ENCODE measurements at regions not wholly inside any gene's neighbourhood (a gene's known extent, or its start where the extent isn't known, plus 50 kb on each side); places are given as distances from the start of the nearest gene placed in this dataset.

DNA sequence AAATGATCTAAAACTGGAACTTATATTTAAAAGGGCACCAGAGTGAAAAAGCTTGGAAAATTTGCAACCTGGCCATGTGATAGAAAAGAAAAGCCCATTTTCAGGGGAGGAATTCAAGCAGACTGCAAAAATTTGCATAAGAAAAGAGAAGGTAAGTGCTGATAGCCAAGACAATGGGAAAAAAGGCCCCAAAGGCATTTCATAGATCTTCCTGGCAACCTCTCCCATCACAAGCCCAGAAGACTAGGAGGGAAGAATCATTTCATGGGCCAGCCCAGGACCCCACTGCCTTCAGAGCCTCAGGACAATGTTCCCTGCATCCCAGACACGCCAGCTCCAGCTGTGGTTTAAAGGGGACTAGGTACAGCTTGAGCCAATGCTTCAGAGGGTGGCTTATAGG lies 887.3 kb upstream of the DIAPH2 start:
- ATAC-seq: no peak
- no peak for DNase-seq (ENCODE audit: low spot score)
- no TSS peak for BruUV-seq (replicated peaks)
- intact Hi-C loops (cut with micrococcal nuclease; ENCODE audit: unreplicated experiment) (no loop called here), in situ Hi-C loops (cut with HindIII; ENCODE audit: extremely low pct_ligation_motif_present, low pct_unique_long_range_greater_than_20kb) (no loop called here)
- ChIA-PET POLR2A (no interaction called here), CTCF (ENCODE audit: low intra/inter-chr PET ratio, low total read pairs) (no interaction called here)
- WGBS (ENCODE audit: low lambda C conversion rate): no CpG with 5 or more reads among the region's 1 CpG
- no peaks in the 10 kb centered on the region for H3K27me3 ChIP-seq (ENCODE audit: control insufficient read depth in 1 of 2, insufficient read depth in 2 of 2, low read length in 2 of 2)
- no peaks in the 10 kb centered on the region for H3K9me3 ChIP-seq (ENCODE audit: low read length)
- no peak overlapping the region for H3K27ac ChIP-seq (ENCODE audit: extremely low read length, insufficient read depth, low read length)
- H3K79me2 ChIP-seq (ENCODE audit: insufficient read depth, low read length): no peaks in the 10 kb centered on the region
- FAIRE-seq: no peak
- no peaks in the 10 kb centered on the region for H3K4me1 ChIP-seq (ENCODE audit: insufficient read depth, low read length)
- H3K36me3 ChIP-seq (replicated peaks in 1 of 2; ENCODE audit: control insufficient read depth in 1 of 2, insufficient read depth in 2 of 2, low read length in 2 of 2): no peaks in the 10 kb centered on the region
- TF ChIP-seq ZNF598 (CRISPR knock-in tag; IDR thresholded peaks at IDR 0.05; ENCODE audit: borderline replicate concordance): no peak
- TF ChIP-seq AGO1 (IDR thresholded peaks at IDR 0.05; ENCODE audit: low read depth, low read length, poor library complexity, severe bottlenecking): no peak
- TF ChIP-seq, protein P1, sequence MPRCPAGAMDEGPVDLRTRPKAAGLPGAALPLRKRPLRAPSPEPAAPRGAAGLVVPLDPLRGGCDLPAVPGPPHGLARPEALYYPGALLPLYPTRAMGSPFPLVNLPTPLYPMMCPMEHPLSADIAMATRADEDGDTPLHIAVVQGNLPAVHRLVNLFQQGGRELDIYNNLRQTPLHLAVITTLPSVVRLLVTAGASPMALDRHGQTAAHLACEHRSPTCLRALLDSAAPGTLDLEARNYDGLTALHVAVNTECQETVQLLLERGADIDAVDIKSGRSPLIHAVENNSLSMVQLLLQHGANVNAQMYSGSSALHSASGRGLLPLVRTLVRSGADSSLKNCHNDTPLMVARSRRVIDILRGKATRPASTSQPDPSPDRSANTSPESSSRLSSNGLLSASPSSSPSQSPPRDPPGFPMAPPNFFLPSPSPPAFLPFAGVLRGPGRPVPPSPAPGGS (CRISPR knock-in tag; IDR thresholded peaks at IDR 0.05): no peak
- no peak for TF ChIP-seq DR1 (CRISPR knock-in tag; IDR thresholded peaks at IDR 0.05)
- no peak for TF ChIP-seq NONO (IDR thresholded peaks at IDR 0.05)
- no peak for TF ChIP-seq NONO (CRISPR knock-in tag; conservative IDR thresholded peaks at IDR 0.05)
- no peak for TF ChIP-seq KLF15 (CRISPR knock-in tag; IDR thresholded peaks at IDR 0.05; ENCODE audit: borderline replicate concordance)
- TF ChIP-seq PHB2 (IDR thresholded peaks at IDR 0.05; ENCODE audit: partially characterized antibody): no peak
- no peak overlapping the region for H3K9ac ChIP-seq (ENCODE audit: insufficient read depth, low read depth, low read length)
- no peaks in the 10 kb centered on the region for H4K20me1 ChIP-seq (ENCODE audit: insufficient read depth, low read length)
- H2AFZ ChIP-seq (ENCODE audit: low read length): no peak overlapping the region
- H3K4me3 ChIP-seq (replicated peaks in 1 of 3; ENCODE audit: insufficient read depth in 1 of 3, low read depth in 2 of 3, low read length in 3 of 3): no peak overlapping the region
- H3K4me2 ChIP-seq (ENCODE audit: low read depth, low read length): no peak overlapping the region

DNA sequence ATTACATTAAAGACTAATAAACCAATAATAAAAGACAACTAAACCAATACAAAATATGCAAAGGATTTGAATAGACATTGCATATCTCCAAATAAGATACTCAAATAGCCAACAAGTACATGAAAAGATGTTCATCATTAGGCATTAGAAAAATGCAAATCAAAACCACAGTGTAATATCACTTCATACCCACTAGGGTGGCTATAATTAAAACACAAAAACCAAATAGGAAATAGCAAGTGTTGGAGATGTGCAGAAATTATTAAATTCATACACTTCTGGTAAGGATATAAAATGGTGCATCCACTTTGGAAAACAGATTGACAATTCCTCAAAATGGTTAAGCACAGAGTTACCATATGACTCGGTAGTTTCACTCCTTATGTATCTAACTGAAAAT lies 860.8 kb upstream of the DIAPH2 start:
- Histone ChIP-seq H3K9me3 (ENCODE audit: low read length) (no peaks in the 10 kb centered on the region), H3K9ac (ENCODE audit: insufficient read depth, low read depth, low read length) (no peak overlapping the region), H3K4me3 (replicated peaks in 1 of 3; ENCODE audit: insufficient read depth in 1 of 3, low read depth in 2 of 3, low read length in 3 of 3) (no peak overlapping the region), H3K27me3 (ENCODE audit: control insufficient read depth in 1 of 2, insufficient read depth in 2 of 2, low read length in 2 of 2) (no peaks in the 10 kb centered on the region), H2AFZ (ENCODE audit: low read length) (no peak overlapping the region), H3K4me2 (ENCODE audit: low read depth, low read length) (no peak overlapping the region), H3K4me1 (ENCODE audit: insufficient read depth, low read length) (no peaks in the 10 kb centered on the region), H3K36me3 (replicated peaks in 1 of 2; ENCODE audit: control insufficient read depth in 1 of 2, insufficient read depth in 2 of 2, low read length in 2 of 2) (no peaks in the 10 kb centered on the region), H4K20me1 (ENCODE audit: insufficient read depth, low read length) (no peaks in the 10 kb centered on the region), H3K79me2 (ENCODE audit: insufficient read depth, low read length) (no peaks in the 10 kb centered on the region), H3K27ac (ENCODE audit: extremely low read length, insufficient read depth, low read length) (no peak overlapping the region)
- ATAC-seq (no peak), FAIRE-seq (no peak), DNase-seq (ENCODE audit: low spot score) (no peak)
- POLR2A ChIA-PET: no interaction called here
- CTCF ChIA-PET (ENCODE audit: low intra/inter-chr PET ratio, low total read pairs): no interaction called here
- intact Hi-C loops (cut with micrococcal nuclease; ENCODE audit: unreplicated experiment): no loop called here
- 0% methylated on average over 1 of the region's 1 CpG for WGBS (ENCODE audit: low lambda C conversion rate)
- no TSS peak for BruUV-seq (replicated peaks)
- in situ Hi-C loops (cut with HindIII; ENCODE audit: extremely low pct_ligation_motif_present, low pct_unique_long_range_greater_than_20kb): no loop called here
- TF ChIP-seq ZNF616 (CRISPR knock-in tag; IDR thresholded peaks at IDR 0.05; ENCODE audit: low read depth): no peak
- TF ChIP-seq ZBTB10 (CRISPR knock-in tag; IDR thresholded peaks at IDR 0.05; ENCODE audit: borderline replicate concordance): no peak
- no peak for TF ChIP-seq ZFP90 (CRISPR knock-in tag; IDR thresholded peaks at IDR 0.05; ENCODE audit: borderline replicate concordance)
- no peak for TF ChIP-seq ZNF652 (CRISPR knock-in tag; IDR thresholded peaks at IDR 0.05; ENCODE audit: borderline replicate concordance, low read depth)
- TF ChIP-seq ZNF280B (CRISPR knock-in tag; IDR thresholded peaks at IDR 0.05; ENCODE audit: borderline replicate concordance): no peak
- no peak for TF ChIP-seq SIX1 (CRISPR knock-in tag; IDR thresholded peaks at IDR 0.05; ENCODE audit: borderline replicate concordance)

Measured in HepG2 (cell line).